Left ventricle myocardium inferior (tissue), 1 donor: ENCODE measurements at regions not wholly inside any gene's neighbourhood (a gene's known extent, or its start where the extent isn't known, plus 50 kb on each side); places are given as distances from the start of the nearest gene placed in this dataset.

Source experiments
- DNase-seq: peaks from one replicate; pipeline ENCODE4 v3.0.0-alpha.2; 2020
- H3K27ac ChIP-seq: fragments of 200-600 bp; replicated peaks from 2 replicates; pipeline ENCODE4 v1.8.0; 2021
- H3K27me3 ChIP-seq: fragments of 200-600 bp; 2 replicates; pipeline ENCODE4 v1.8.0; 2021; ENCODE audit warnings: low read depth
- H3K36me3 ChIP-seq: fragments of 200-600 bp; 2 replicates; pipeline ENCODE4 v1.8.0; 2021
- H3K4me1 ChIP-seq: fragments of 200-600 bp; 2 replicates; pipeline ENCODE4 v1.8.0; 2021
- H3K4me3 ChIP-seq: fragments of 200-600 bp; 2 replicates; pipeline ENCODE4 v1.8.0; 2021; ENCODE audit warnings: mild to moderate bottlenecking, moderate library complexity
- H3K9me3 ChIP-seq: fragments of 200-600 bp; replicated peaks from 2 replicates; pipeline ENCODE4 v1.8.0; 2021
- intact Hi-C: fragments of 100-400 bp; cut with micrococcal nuclease; formaldehyde crosslinking; loops from one replicate; pipeline ENCODE4 v1.11.0; 2022
- TF ChIP-seq, protein P1 (sequence below): fragments of 200-600 bp; IDR thresholded peaks from 2 replicates; pipeline ENCODE4 v1.8.0; 2021; ENCODE audit warnings: antibody characterized with exemption, mild to moderate bottlenecking, borderline replicate concordance
- donor health status: DM: no; HTN: yes; CAD: no; lungs with severe emphysema.

- intact Hi-C loops = no loop called here
- TF ChIP-seq, protein P1, sequence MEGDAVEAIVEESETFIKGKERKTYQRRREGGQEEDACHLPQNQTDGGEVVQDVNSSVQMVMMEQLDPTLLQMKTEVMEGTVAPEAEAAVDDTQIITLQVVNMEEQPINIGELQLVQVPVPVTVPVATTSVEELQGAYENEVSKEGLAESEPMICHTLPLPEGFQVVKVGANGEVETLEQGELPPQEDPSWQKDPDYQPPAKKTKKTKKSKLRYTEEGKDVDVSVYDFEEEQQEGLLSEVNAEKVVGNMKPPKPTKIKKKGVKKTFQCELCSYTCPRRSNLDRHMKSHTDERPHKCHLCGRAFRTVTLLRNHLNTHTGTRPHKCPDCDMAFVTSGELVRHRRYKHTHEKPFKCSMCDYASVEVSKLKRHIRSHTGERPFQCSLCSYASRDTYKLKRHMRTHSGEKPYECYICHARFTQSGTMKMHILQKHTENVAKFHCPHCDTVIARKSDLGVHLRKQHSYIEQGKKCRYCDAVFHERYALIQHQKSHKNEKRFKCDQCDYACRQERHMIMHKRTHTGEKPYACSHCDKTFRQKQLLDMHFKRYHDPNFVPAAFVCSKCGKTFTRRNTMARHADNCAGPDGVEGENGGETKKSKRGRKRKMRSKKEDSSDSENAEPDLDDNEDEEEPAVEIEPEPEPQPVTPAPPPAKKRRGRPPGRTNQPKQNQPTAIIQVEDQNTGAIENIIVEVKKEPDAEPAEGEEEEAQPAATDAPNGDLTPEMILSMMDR = peak; percentile 29
- DNase-seq = no peak
- Histone ChIP-seq H3K9me3 (no peaks in the 10 kb centered on the region), H3K36me3 (no peaks in the 10 kb centered on the region), H3K27me3 (no peaks in the 10 kb centered on the region), H3K4me3 (no peak overlapping the region), H3K4me1 (no peaks in the 10 kb centered on the region), H3K27ac (no peak overlapping the region)
Measured at GRCh38 chr1:116232989-116233514, 121.9 kb downstream of the MAB21L3 start.

- TF ChIP-seq, protein P1 = no peak
- intact Hi-C loops = no loop called here
- no peaks in the 10 kb centered on the region for H3K4me1 ChIP-seq
- H3K9me3 ChIP-seq = no peaks in the 10 kb centered on the region
- no peak overlapping the region for H3K4me3 ChIP-seq
- H3K27ac ChIP-seq = no peak overlapping the region
- DNase-seq = no peak
- H3K36me3 ChIP-seq = no peaks in the 10 kb centered on the region
- H3K27me3 ChIP-seq = no peaks in the 10 kb centered on the region
Measured at GRCh38 chr1:116234429-116234828, 123.2 kb downstream of the MAB21L3 start.

GRCh38 chr1:116239916-116240315 lies 128.7 kb downstream of the MAB21L3 start:
- peaks cover 13% of the 10 kb centered on the region for H3K4me1 ChIP-seq
- DNase-seq = no peak
- H3K9me3 ChIP-seq = no peaks in the 10 kb centered on the region
- H3K27ac ChIP-seq = no peak overlapping the region
- intact Hi-C loops = no loop called here
- no peak overlapping the region for H3K4me3 ChIP-seq
- H3K27me3 ChIP-seq = no peaks in the 10 kb centered on the region
- TF ChIP-seq, protein P1 = no peak
- no peaks in the 10 kb centered on the region for H3K36me3 ChIP-seq

DNA sequence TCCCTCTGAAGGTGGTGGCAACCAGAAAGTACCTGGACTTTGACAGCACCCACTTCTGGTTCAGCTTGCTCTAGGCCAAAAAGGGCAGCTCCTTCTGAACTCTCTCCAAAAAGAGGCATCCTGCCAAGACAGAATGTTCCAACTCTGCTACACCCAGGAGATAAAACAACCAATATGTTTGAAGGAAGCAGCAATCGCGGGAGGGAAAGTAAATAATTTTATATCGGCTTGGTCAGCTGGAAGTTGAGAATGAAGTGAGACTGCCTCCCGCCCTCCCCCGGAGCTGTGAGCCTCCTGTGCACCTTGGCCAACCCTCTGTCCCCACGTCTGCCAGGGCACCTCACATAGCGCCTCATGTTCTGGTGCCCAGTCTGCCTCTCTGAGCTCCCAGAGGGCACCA lies 130.3 kb upstream of the ATP1A1 start:
- intact Hi-C loops = no loop called here
- Histone ChIP-seq H3K36me3 (no peaks in the 10 kb centered on the region), H3K27ac (no peak overlapping the region), H3K27me3 (no peaks in the 10 kb centered on the region), H3K4me3 (no peak overlapping the region), H3K9me3 (no peaks in the 10 kb centered on the region), H3K4me1 (peaks cover 13% of the 10 kb centered on the region)
- TF ChIP-seq, protein P1 = no peak
- DNase-seq = no peak

GRCh38 chr1:116243333-116244054 lies 129.6 kb upstream of the ATP1A1 start:
- no peak for DNase-seq
- TF ChIP-seq, protein P1 = no peak
- no peaks in the 10 kb centered on the region for H3K27me3 ChIP-seq

More at GRCh38 chr1:116243333-116244054, 129.6 kb upstream of the ATP1A1 start:
- Histone ChIP-seq H3K36me3 (no peaks in the 10 kb centered on the region), H3K27ac (no peak overlapping the region), H3K9me3 (no peaks in the 10 kb centered on the region), H3K4me1 (peaks cover 13% of the 10 kb centered on the region), H3K4me3 (no peak overlapping the region)
- intact Hi-C loops = no loop called here
